HG02678 (cell line): ENCODE measurements at regions not wholly inside any gene's neighbourhood (a gene's known extent, or its start where the extent isn't known, plus 50 kb on each side); places are given as distances from the start of the nearest gene placed in this dataset.
"Not testable (repeated sequence)": the region's sequence is repeated elsewhere in the genome, so short reads cannot be mapped to it uniquely, and the experiment has no call there.

Experiments
- ATAC-seq: cut with Tn5 transposase; IDR thresholded peaks from one replicate; pipeline ENCODE4 v1.9.1; 2021; ENCODE audit warnings: mild to moderate bottlenecking, moderate library complexity; ENCODE audit not compliant: unreplicated experiment

- no peak for ATAC-seq
Observed at GRCh38 chr3:19825193-19825592, 108.8 kb downstream of the EFHB start.

GRCh38 chr3:19822805-19823204 lies 111.2 kb downstream of the EFHB start:
- ATAC-seq: no peak

- no peak for ATAC-seq
Observed at GRCh38 chr3:19816631-19817030, 117.4 kb downstream of the EFHB start.

GRCh38 chr3:19815805-19816204 lies 118.2 kb downstream of the EFHB start:
- ATAC-seq: no peak

- not testable (repeated sequence) for ATAC-seq
Observed at GRCh38 chr3:19813743-19814142, 120.3 kb downstream of the EFHB start.

- no peak for ATAC-seq
Observed at GRCh38 chr3:19811689-19812088, 122.3 kb downstream of the EFHB start.

- no peak for ATAC-seq
Observed at GRCh38 chr3:19808834-19809233, 125.2 kb downstream of the EFHB start.

- ATAC-seq: no peak
Observed at GRCh38 chr3:19799887-19800286, 134.1 kb downstream of the EFHB start.

- ATAC-seq: no peak
Observed at GRCh38 chr3:19799115-19799514, 134.9 kb downstream of the EFHB start.

- ATAC-seq: no peak
Observed at GRCh38 chr3:19798324-19798723, 135.7 kb downstream of the EFHB start.

GRCh38 chr3:19792388-19792787 lies 141.6 kb downstream of the EFHB start:
- ATAC-seq: no peak

- ATAC-seq: no peak
Observed at GRCh38 chr3:19775765-19776164, 158.3 kb downstream of the EFHB start.

- no peak for ATAC-seq
Observed at GRCh38 chr3:19769694-19770093, 164.3 kb downstream of the EFHB start.

GRCh38 chr3:19765954-19766353 lies 168.1 kb downstream of the EFHB start:
- ATAC-seq: no peak

- no peak for ATAC-seq
Observed at GRCh38 chr3:19757773-19758172, 176.2 kb downstream of the EFHB start.

- no peak for ATAC-seq
Observed at GRCh38 chr3:19749448-19750017, 184.5 kb downstream of the EFHB start.

GRCh38 chr3:19748782-19749447 lies 185.1 kb downstream of the EFHB start:
- ATAC-seq: no peak

GRCh38 chr3:19744047-19744446 lies 190.0 kb downstream of the EFHB start:
- no peak for ATAC-seq

GRCh38 chr3:19742935-19743334 lies 191.1 kb downstream of the EFHB start:
- no peak for ATAC-seq

- no peak for ATAC-seq
Observed at GRCh38 chr3:19739504-19739903, 194.5 kb downstream of the EFHB start.

GRCh38 chr3:19738846-19739245 lies 195.2 kb downstream of the EFHB start:
- no peak for ATAC-seq

- no peak for ATAC-seq
Observed at GRCh38 chr3:19735111-19735510, 198.9 kb downstream of the EFHB start.

GRCh38 chr3:19734453-19734852 lies 199.6 kb downstream of the EFHB start:
- ATAC-seq: no peak
